ENCODE measurements at regions not wholly inside any gene's neighbourhood (a gene's known extent, or its start where the extent isn't known, plus 50 kb on each side); places are given as distances from the start of the nearest gene placed in this dataset.
"Not testable (repeated sequence)": the region's sequence is repeated elsewhere in the genome, so short reads cannot be mapped to it uniquely, and the experiment has no call there.

DNA sequence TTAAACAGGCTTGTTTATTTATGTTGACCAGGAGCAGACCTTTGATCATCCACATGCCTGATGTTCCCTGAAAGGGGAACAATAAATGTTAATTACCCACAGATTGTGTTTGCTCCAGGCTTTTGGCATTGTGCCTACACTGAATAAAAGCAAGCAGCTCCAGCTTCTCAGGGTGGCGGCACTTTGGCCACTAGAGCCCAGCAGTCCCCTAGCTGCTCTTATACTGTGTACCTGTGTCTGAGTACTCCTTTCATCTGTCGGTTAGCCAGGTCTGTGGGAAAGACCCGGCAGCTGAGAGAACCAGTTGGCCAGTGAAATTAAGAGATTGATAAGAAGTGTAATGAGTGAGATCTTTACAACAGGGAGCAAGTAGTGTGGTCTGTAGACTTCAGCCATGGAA is 254.8 kb upstream of the FTMT start:
- no peak for DNase-seq (ENCODE audit: low read depth in 4 of 4, low spot score in 3 of 4)

DNA sequence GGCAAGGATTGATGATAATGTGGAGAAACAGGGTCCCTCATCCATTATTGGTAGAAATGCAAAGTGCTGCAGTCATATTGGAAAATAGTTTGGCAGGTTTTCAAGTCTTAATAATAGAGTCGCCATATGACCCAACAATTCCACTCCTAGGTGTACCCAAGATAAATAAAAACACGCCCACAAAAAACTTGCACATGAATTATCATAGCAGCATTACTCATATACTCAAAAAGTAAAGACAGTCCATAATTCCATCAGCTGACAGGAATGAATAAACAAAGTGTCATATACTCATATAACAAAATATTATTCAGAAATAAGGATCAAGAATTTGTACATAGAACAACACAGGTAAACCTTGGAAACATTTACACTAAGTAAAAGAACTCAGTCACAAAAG is 242.9 kb upstream of the FTMT start:
- DNase-seq (ENCODE audit: low read depth in 4 of 4, low spot score in 3 of 4) = no peak

GRCh38 chr5:121624035-121624434 is 227.6 kb upstream of the FTMT start:
- no peak for DNase-seq (ENCODE audit: low read depth in 4 of 4, low spot score in 3 of 4)

- DNase-seq (ENCODE audit: low read depth in 4 of 4, low spot score in 3 of 4) = no peak
These were observed 222.9 kb upstream of the FTMT start for GRCh38 chr5:121628783-121629182.

GRCh38 chr5:121630402-121630801 is 221.3 kb upstream of the FTMT start:
- DNase-seq (ENCODE audit: low read depth in 4 of 4, low spot score in 3 of 4) = no peak

DNA sequence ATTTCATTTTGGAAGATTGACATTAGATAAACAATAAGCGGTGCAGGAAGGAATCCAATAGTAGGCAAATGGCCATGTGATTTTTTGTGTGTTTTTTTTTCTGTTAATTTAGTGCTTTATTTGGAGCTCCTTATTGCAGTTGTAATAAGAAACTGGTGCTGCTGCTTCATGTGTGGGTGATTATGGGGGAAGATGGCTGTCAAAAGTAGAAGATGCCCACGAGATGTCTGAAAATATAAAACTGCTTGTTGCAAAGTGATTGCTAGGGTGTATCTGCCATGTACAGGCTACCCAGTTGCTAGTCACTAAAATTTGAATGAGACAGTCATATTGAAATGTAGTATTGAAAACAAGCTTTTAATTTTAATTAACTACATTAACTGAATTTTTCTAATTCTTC is 216.7 kb upstream of the FTMT start:
- DNase-seq (ENCODE audit: low read depth in 4 of 4, low spot score in 3 of 4) = no peak

DNA sequence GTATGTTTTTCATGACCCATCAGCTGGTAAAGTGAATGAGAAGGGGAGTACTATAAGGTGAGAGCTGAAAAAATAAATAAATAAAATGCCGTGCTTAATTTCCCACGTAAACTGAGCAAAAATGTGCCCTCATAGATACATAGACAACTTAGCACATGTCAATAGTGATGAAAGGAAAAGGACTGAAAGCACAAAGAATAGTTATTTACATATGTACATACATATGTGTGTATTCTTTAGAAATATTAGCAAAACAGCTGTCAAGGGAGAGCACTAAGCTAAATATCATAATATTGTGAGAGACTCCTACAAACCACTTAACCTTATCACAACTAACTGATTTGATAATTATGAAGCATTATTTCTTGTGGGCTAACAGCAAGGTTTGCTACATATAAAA is 213.6 kb upstream of the FTMT start:
- no peak for DNase-seq (ENCODE audit: low read depth in 4 of 4, low spot score in 3 of 4)

DNA sequence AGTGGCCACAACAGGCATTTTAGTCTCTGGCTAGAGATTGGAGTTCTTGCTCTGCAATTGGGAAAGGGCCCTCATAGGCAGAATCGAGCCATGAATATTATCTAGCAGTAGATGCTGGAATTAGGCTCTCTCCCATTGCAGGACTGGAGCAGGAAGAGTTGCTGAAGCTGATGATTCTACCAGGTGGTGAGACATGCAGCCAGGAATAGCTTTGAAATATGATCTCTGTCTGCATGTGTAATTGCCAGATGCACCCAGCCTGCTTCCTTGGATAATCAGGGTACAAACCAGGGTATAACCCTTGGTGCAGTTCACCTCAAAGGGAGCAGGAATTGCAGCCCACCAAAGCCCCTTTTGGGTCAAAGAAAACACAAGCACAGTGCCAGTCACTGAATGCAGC is 211.4 kb upstream of the FTMT start:
- no peak for DNase-seq (ENCODE audit: low read depth in 4 of 4, low spot score in 3 of 4)

GRCh38 chr5:121658221-121658620 is 193.5 kb upstream of the FTMT start:
- no peak for DNase-seq (ENCODE audit: low read depth in 4 of 4, low spot score in 3 of 4)

DNA sequence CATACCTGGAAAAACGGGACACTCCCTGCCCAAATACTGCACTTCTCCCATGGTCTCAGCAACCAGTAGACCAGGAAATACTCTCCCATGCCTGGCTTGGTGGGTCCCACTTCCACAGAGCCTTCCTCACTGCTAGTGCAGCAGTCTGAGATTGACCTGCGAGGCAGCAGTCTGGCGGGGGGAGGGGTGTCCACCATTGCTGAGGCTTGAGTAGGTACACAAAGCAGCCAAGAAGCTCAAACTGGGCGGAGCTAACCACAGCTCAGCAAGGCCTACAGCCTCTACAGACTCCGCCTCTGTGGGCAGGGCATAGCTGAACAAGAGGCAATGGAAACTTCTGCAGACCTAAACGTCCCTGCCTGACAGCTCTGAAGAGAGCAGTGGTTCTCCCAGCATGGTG is 191.5 kb upstream of the FTMT start:
- DNase-seq (ENCODE audit: low read depth in 4 of 4, low spot score in 3 of 4) = no peak

GRCh38 chr5:121665542-121665941 is 186.1 kb upstream of the FTMT start:
- not testable (repeated sequence) for DNase-seq (ENCODE audit: low read depth in 4 of 4, low spot score in 3 of 4)

DNA sequence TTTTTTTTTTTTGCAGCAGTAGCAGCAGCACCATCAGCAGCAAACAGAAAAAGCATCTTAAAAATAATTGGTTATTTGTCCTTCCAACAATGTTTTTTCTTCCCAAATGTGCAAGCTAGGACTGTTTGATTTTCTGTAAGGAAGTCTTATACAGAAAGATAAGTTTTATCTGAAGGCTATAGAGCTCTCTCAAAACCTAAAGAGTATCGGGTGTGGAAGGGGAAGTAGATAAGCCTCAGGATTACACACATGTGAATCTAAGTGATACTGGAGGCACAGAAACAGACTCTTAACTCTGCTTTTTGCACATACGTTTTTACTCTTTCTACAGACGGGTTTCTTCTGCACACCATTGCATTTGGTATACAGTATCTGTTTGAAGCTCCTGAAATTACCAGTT is 184.4 kb upstream of the FTMT start:
- no peak for DNase-seq (ENCODE audit: low read depth in 4 of 4, low spot score in 3 of 4)

GRCh38 chr5:121668635-121669034 is 183.0 kb upstream of the FTMT start:
- no peak for DNase-seq (ENCODE audit: low read depth in 4 of 4, low spot score in 3 of 4)

- no peak for DNase-seq (ENCODE audit: low read depth in 4 of 4, low spot score in 3 of 4)
These were observed 180.1 kb upstream of the FTMT start for GRCh38 chr5:121671624-121672023.

- DNase-seq (ENCODE audit: low read depth in 4 of 4, low spot score in 3 of 4) = no peak
These were observed 175.8 kb upstream of the FTMT start for GRCh38 chr5:121675924-121676323.

DNA sequence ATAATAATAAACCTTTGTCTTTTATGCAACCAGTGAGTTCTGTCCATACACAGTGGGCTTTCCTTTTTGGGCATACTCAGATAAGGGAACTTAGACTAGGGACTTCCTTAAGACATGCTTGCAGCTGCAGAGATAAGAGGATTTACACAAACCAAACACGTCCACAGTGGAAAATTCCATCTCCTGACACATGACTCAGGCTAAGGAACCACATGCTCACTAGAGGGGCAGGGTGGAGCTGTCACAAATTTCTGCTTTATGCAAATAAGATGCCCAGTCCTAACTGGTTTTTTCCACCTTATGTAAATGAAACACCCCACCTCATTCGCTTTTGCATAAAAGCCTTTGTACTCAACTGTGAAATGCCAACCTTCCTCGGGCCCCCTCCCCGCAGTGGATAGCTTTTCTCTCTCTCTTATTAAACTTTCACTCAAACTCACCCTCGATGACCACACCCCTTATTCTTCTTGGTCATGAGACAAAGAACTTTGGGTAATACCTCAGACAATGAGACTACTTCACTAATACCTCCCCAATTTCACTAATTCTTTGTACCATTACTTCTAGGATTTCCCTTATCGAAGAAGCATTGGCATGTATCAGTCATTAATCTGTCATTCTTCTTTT is 170.3 kb upstream of the FTMT start:
- DNase-seq (ENCODE audit: low read depth in 4 of 4, low spot score in 3 of 4) = no peak

DNA sequence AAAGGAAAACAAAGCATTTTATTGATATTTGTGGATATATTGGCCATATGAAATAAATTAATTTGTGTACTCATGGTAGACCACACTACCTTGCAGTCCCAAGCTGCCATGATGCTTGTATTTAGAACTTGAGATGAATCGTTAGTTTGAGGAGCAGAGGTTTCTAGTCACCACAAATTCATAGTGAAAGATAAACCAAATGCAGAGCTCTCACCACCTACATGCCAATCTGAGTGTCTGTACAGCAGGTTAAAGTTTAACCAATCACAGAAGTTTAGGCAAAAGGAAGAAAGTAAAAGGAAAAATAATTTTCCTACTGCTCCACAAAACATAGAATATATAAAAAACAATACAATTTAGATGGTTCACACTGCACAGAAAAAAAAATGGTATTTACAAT is 163.6 kb upstream of the FTMT start:
- no peak for DNase-seq (ENCODE audit: low read depth in 4 of 4, low spot score in 3 of 4)

DNA sequence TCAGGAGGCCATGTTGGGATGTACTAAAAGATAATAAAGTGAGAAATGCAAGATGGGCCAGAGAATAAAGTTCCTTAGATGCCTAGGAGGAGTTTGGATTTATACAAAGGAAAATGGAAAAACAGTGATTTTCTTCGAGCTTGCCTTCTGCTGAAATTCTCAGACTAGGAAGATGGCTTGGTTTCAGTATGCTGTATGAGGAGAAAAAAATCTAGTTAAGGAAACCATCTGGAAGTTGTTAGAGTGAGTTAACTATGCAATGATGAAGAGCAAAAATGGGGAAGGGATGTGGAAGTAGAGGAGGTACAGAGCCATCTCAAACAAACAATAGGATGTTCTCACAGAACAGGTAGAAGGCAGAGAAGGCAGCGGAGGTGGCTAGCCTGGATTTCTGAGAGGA is 162.9 kb upstream of the FTMT start:
- no peak for DNase-seq (ENCODE audit: low read depth in 4 of 4, low spot score in 3 of 4)

DNA sequence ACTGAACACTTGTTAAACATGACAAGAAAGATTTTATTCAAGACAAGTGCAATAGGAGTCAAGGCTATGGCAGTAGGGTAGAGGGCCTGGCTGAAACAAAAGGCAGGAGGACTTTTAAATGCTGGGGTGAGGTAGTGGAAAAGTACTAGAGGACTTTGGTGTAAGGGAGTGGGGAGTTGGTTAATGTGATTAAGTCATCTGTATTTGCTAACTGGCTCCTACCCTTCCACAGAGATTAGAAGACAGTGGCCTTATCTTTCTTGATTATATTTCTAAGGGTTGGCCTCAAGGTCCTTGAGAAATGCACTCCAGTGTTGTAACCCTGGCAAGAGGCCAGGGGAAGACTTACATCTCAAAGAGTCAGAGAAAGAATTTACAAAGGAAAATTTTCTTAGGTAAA is 160.2 kb upstream of the FTMT start:
- DNase-seq (ENCODE audit: low read depth in 4 of 4, low spot score in 3 of 4) = no peak

DNA sequence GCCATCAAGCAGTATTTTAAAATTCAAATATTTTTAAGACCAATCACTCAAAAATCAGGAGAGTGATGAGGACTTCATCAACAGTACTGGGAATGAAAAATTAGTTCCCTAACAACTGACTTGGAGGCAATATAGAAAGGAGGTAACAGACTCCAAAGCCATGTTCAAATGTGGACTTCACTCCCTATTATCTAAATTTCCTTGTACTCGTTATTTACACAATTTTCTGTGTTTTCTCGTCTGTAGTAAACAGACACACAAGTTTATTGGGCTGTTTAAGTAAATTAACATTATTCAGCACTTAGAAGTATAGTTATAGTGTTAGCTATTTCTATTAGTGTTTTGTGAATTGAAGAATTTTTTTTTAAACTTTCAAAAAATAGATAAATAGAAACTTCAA is 159.5 kb upstream of the FTMT start:
- no peak for DNase-seq (ENCODE audit: low read depth in 4 of 4, low spot score in 3 of 4)

DNA sequence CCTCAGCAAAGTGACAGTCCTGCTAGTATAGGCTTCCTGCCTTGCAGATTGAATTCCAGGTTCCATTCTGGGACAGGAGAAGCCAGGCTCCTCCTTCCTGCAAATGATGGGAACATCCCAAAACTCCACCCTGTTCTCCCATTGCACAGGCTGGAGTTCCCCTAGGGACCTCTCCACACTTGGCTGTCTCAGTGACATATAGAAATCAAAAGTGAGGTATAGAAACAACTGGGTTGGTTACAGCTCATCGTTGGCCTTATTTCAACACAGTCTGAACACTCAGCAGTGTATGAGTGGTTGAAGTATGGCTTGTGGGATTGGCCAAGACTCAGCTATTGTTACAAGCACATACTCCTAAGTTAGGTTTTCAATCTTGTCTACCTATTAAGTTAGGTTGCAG is 157.8 kb upstream of the FTMT start:
- no peak for DNase-seq (ENCODE audit: low read depth in 4 of 4, low spot score in 3 of 4)

GRCh38 chr5:121695307-121695706 is 156.4 kb upstream of the FTMT start:
- DNase-seq (ENCODE audit: low read depth in 4 of 4, low spot score in 3 of 4) = no peak

GRCh38 chr5:121698690-121699089 is 153.0 kb upstream of the FTMT start:
- DNase-seq (ENCODE audit: low read depth in 4 of 4, low spot score in 3 of 4) = no peak

All from right renal pelvis (tissue), 4 donors.